ENCODE measurements at regions not wholly inside any gene's neighbourhood (a gene's known extent, or its start where the extent isn't known, plus 50 kb on each side); places are given as distances from the start of the nearest gene placed in this dataset.

- no peak overlapping the region for H3K4me3 ChIP-seq (ENCODE audit: low read depth, low read length)
- no peaks in the 10 kb centered on the region for H3K36me3 ChIP-seq (ENCODE audit: control insufficient read depth, insufficient read depth, low read length)
- no peaks in the 10 kb centered on the region for H3K27me3 ChIP-seq (ENCODE audit: control insufficient read depth, insufficient read depth, low read length)
- DNase-seq (ENCODE audit: low read depth): no peak
- no peak for TF ChIP-seq CTCF (IDR thresholded peaks at IDR 0.05; ENCODE audit: insufficient read depth, low read length, poor library complexity, severe bottlenecking)
Measured at GRCh38 chr18:29140590-29140989, 963.7 kb upstream of the CDH2 start.

- DNase-seq (ENCODE audit: low read depth): no peak
- TF ChIP-seq CTCF (IDR thresholded peaks at IDR 0.05; ENCODE audit: insufficient read depth, low read length, poor library complexity, severe bottlenecking): no peak
Measured at GRCh38 chr18:29137773-29138495, 961.0 kb upstream of the CDH2 start.

GRCh38 chr18:29123706-29124530 is 947.0 kb upstream of the CDH2 start:
- Histone ChIP-seq H3K4me3 (ENCODE audit: low read depth, low read length) (no peak overlapping the region), H3K27me3 (ENCODE audit: control insufficient read depth, insufficient read depth, low read length) (no peaks in the 10 kb centered on the region), H3K36me3 (ENCODE audit: control insufficient read depth, insufficient read depth, low read length) (no peaks in the 10 kb centered on the region)
- no peak for DNase-seq (ENCODE audit: low read depth)
- no peak for TF ChIP-seq CTCF (IDR thresholded peaks at IDR 0.05; ENCODE audit: insufficient read depth, low read length, poor library complexity, severe bottlenecking)

More at GRCh38 chr18:29137773-29138495, 961.0 kb upstream of the CDH2 start:
- Histone ChIP-seq H3K27me3 (ENCODE audit: control insufficient read depth, insufficient read depth, low read length) (no peaks in the 10 kb centered on the region), H3K4me3 (ENCODE audit: low read depth, low read length) (no peak overlapping the region), H3K36me3 (ENCODE audit: control insufficient read depth, insufficient read depth, low read length) (no peaks in the 10 kb centered on the region)

GRCh38 chr18:29104671-29105070 is 927.7 kb upstream of the CDH2 start:
- H3K27me3 ChIP-seq (ENCODE audit: control insufficient read depth, insufficient read depth, low read length): no peaks in the 10 kb centered on the region
- H3K36me3 ChIP-seq (ENCODE audit: control insufficient read depth, insufficient read depth, low read length): no peaks in the 10 kb centered on the region
- no peak for TF ChIP-seq CTCF (IDR thresholded peaks at IDR 0.05; ENCODE audit: insufficient read depth, low read length, poor library complexity, severe bottlenecking)
- no peak overlapping the region for H3K4me3 ChIP-seq (ENCODE audit: low read depth, low read length)
- DNase-seq (ENCODE audit: low read depth): no peak

GRCh38 chr18:29104227-29104626 is 927.3 kb upstream of the CDH2 start:
- no peak for DNase-seq (ENCODE audit: low read depth)
- no peak for TF ChIP-seq CTCF (IDR thresholded peaks at IDR 0.05; ENCODE audit: insufficient read depth, low read length, poor library complexity, severe bottlenecking)
- Histone ChIP-seq H3K4me3 (ENCODE audit: low read depth, low read length) (no peak overlapping the region), H3K36me3 (ENCODE audit: control insufficient read depth, insufficient read depth, low read length) (no peaks in the 10 kb centered on the region), H3K27me3 (ENCODE audit: control insufficient read depth, insufficient read depth, low read length) (no peaks in the 10 kb centered on the region)
